ENCODE measurements at regions not wholly inside any gene's neighbourhood (a gene's known extent, or its start where the extent isn't known, plus 50 kb on each side); places are given as distances from the start of the nearest gene placed in this dataset.

- no peaks in the 10 kb centered on the region for H3K4me1 ChIP-seq (replicated peaks in 1 of 2)
- H3K4me3 ChIP-seq = no peak overlapping the region
- no peaks in the 10 kb centered on the region for H3K9me3 ChIP-seq (replicated peaks in 1 of 3)
- DNase-seq = no peak
- no peaks in the 10 kb centered on the region for H3K36me3 ChIP-seq (replicated peaks in 1 of 2)
- H3K27ac ChIP-seq = no peak overlapping the region
- no peaks in the 10 kb centered on the region for H3K27me3 ChIP-seq
- TF ChIP-seq POLR2A (IDR thresholded peaks at IDR 0.05) = no peak
- no peak for TF ChIP-seq CTCF (IDR thresholded peaks at IDR 0.05)
- intact Hi-C loops (cut with DNase I) = no loop called here
These were observed 262.9 kb downstream of the C1D start for GRCh38 chr2:67799886-67800285.

DNA sequence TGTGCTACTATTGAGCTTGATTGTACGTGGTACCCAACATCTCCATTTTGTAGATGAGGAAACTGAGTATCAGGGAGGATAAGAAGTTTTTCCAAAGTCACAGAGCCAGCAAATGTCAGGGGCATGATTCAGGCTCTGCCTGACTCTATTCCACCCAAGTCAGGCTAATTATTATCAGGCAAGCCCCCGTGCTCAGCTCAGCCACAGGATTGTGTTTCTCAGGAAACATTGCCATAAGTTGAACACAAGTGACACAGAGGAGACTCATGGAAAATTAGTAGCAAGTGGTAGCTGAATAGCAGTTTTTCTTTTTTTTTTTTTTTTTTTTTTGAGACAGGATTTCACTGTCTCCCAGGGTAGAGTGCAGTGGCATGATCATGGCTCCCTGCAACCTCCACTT lies 260.5 kb downstream of the C1D start:
- WGBS, 4 donors = 43 to 51% (median 45%) methylated on average over 2 of the region's 2 CpGs
- DNase-seq = no peak
- Histone ChIP-seq H3K27me3 (no peaks in the 10 kb centered on the region), H3K9me3 (replicated peaks in 1 of 3) (no peaks in the 10 kb centered on the region), H3K4me3 (no peak overlapping the region), H3K27ac (no peak overlapping the region), H3K4me1 (replicated peaks in 1 of 2) (no peaks in the 10 kb centered on the region), H3K36me3 (replicated peaks in 1 of 2) (no peaks in the 10 kb centered on the region)
- TF ChIP-seq CTCF (IDR thresholded peaks at IDR 0.05) (no peak), POLR2A (IDR thresholded peaks at IDR 0.05) (no peak)
- intact Hi-C loops (cut with DNase I) = no loop called here

DNA sequence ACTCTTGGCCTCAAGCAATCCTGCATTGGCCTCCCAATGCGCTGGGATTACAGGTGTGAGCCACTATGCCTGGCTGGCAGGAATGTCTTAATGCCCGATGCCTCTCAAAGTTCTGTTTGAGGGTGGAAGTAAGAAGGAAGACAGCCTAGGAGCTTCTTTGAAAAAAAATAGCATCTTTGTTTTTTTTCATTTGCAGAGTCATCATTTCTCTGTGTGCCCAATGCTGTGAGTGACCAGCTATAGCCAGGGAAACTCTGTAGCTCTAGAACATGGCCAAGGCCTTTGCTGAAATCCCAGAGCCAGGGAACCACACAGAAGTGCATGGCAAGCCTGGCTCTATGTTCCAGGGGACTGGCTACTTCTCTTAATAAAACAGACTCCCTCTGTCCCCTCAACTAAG lies 260.0 kb downstream of the C1D start:
- H3K9me3 ChIP-seq (replicated peaks in 1 of 3) = no peaks in the 10 kb centered on the region
- no peaks in the 10 kb centered on the region for H3K27me3 ChIP-seq
- WGBS, 4 donors = 49 to 79% (median 56%) methylated on average over 2 of the region's 2 CpGs
- H3K4me1 ChIP-seq (replicated peaks in 1 of 2) = no peaks in the 10 kb centered on the region
- DNase-seq = no peak
- H3K36me3 ChIP-seq (replicated peaks in 1 of 2) = no peaks in the 10 kb centered on the region
- no peak overlapping the region for H3K4me3 ChIP-seq
- intact Hi-C loops (cut with DNase I) = no loop called here
- H3K27ac ChIP-seq = no peak overlapping the region
- TF ChIP-seq CTCF (IDR thresholded peaks at IDR 0.05) (no peak), POLR2A (IDR thresholded peaks at IDR 0.05) (no peak)

- no peaks in the 10 kb centered on the region for H3K9me3 ChIP-seq (replicated peaks in 1 of 3)
- no peak for TF ChIP-seq CTCF (IDR thresholded peaks at IDR 0.05)
- no peaks in the 10 kb centered on the region for H3K4me1 ChIP-seq (replicated peaks in 1 of 2)
- intact Hi-C loops (cut with DNase I) = no loop called here
- H3K27me3 ChIP-seq = no peaks in the 10 kb centered on the region
- no peak overlapping the region for H3K27ac ChIP-seq
- H3K4me3 ChIP-seq = no peak overlapping the region
- no peaks in the 10 kb centered on the region for H3K36me3 ChIP-seq (replicated peaks in 1 of 2)
- no peak for DNase-seq
- WGBS, 4 donors = 84 to 88% (median 86%) methylated on average over 1 of the region's 1 CpG
These were observed 256.0 kb downstream of the C1D start for GRCh38 chr2:67806816-67807215.

All from adrenal gland (tissue), 9 donors.